GM23338 (cell line): ENCODE measurements at regions not wholly inside any gene's neighbourhood (a gene's known extent, or its start where the extent isn't known, plus 50 kb on each side); places are given as distances from the start of the nearest gene placed in this dataset.

Source experiments
- ATAC-seq: fragments of 200-7000 bp; cut with Tn5 transposase; 3 replicates; pipeline ENCODE4 v1.9.1; 2020
- DNase-seq: peaks from one replicate; pipeline ENCODE4 v3.0.0-alpha.2; 2015; ENCODE audit warnings: low spot score
- H2AFZ ChIP-seq: fragments of 200-600 bp; sonication (generic); 2 replicates; pipeline ENCODE4 v1.8.0; 2016; ENCODE audit warnings: antibody characterized with exemption, mild to moderate bottlenecking, moderate library complexity
- H3F3A ChIP-seq: fragments of 200-600 bp; sonication (generic); replicated peaks from 2 replicates; pipeline ENCODE4 v1.8.0; 2017; ENCODE audit warnings: antibody characterized with exemption, mixed run types, low read depth
- H3K27ac ChIP-seq: fragments of 200-600 bp; sonication (generic); 2 replicates; pipeline ENCODE4 v1.6.1; 2016; ENCODE audit warnings: low read depth
- H3K27me3 ChIP-seq: fragments of 200-600 bp; sonication (generic); 2 replicates; pipeline ENCODE4 v1.8.0; 2016; ENCODE audit warnings: mild to moderate bottlenecking, mixed run types, moderate library complexity; ENCODE audit not compliant: insufficient read depth
- H3K36me3 ChIP-seq: fragments of 200-600 bp; sonication (generic); 2 replicates; pipeline ENCODE4 v1.8.0; 2016; ENCODE audit warnings: mild to moderate bottlenecking; ENCODE audit not compliant: insufficient read depth
- H3K4me1 ChIP-seq: fragments of 200-600 bp; sonication (generic); 2 replicates; pipeline ENCODE4 v1.8.0; 2016; ENCODE audit warnings: mild to moderate bottlenecking, moderate library complexity; ENCODE audit not compliant: insufficient read depth
- H3K4me2 ChIP-seq: fragments of 200-600 bp; sonication (generic); 2 replicates; pipeline ENCODE4 v1.7.1; 2017; ENCODE audit warnings: mixed run types
- H3K4me3 ChIP-seq: fragments of 200-600 bp; sonication (generic); 2 replicates; pipeline ENCODE4 v1.6.1; 2016; ENCODE audit warnings: mixed run types
- H3K79me2 ChIP-seq: fragments of 200-600 bp; sonication (generic); replicated peaks from 2 replicates; pipeline ENCODE4 v1.8.0; 2017; ENCODE audit warnings: mild to moderate bottlenecking; ENCODE audit not compliant: insufficient read depth
- H3K9me2 ChIP-seq: fragments of 200-600 bp; sonication (generic); 2 replicates; pipeline ENCODE4 v1.8.0; 2017; ENCODE audit not compliant: insufficient read depth
- H4K20me1 ChIP-seq: fragments of 200-600 bp; sonication (generic); replicated peaks from 2 replicates; pipeline ENCODE4 v1.8.0; 2017; ENCODE audit warnings: mild to moderate bottlenecking; ENCODE audit not compliant: insufficient read depth
- H3K27ac Mint-ChIP-seq: 2 replicates; pipeline ENCODE4 v1.8.0; 2020; ENCODE audit warnings: inconsistent platforms, mild to moderate bottlenecking, moderate library complexity, mixed read lengths
- H3K27me3 Mint-ChIP-seq: 3 replicates; pipeline ENCODE4 v1.8.0; 2022; ENCODE audit warnings: low read depth, mild to moderate bottlenecking, moderate library complexity, mixed read lengths, inconsistent platforms; ENCODE audit not compliant: insufficient read depth, poor library complexity
- H3K36me3 Mint-ChIP-seq: 3 replicates; pipeline ENCODE4 v1.8.0; 2021; ENCODE audit warnings: low read depth, mild to moderate bottlenecking, inconsistent platforms, moderate library complexity, mixed read lengths
- H3K4me1 Mint-ChIP-seq: 3 replicates; pipeline ENCODE4 v1.8.0; 2020; ENCODE audit warnings: mild to moderate bottlenecking, inconsistent platforms, mixed read lengths
- H3K4me3 Mint-ChIP-seq: 3 replicates; pipeline ENCODE4 v1.8.0; 2021; ENCODE audit warnings: moderate library complexity, mild to moderate bottlenecking, inconsistent platforms, mixed read lengths
- H3K9me3 Mint-ChIP-seq: 3 replicates; pipeline ENCODE4 v1.8.0; 2020; ENCODE audit warnings: moderate library complexity, mild to moderate bottlenecking, inconsistent platforms, mixed read lengths
- ETS1 ChIP-seq: IDR thresholded peaks from 2 replicates; pipeline ENCODE4 v1.6.1; 2016; ENCODE audit warnings: antibody characterized with exemption
- EZH2 ChIP-seq: fragments of 200-600 bp; sonication (generic); IDR thresholded peaks from one replicate; pipeline ENCODE4 v1.8.0; 2017; ENCODE audit warnings: antibody characterized with exemption, mild to moderate bottlenecking, low read depth; ENCODE audit not compliant: unreplicated experiment
- EZH2phosphoT487 ChIP-seq: fragments of 200-600 bp; sonication (generic); IDR thresholded peaks from one replicate; pipeline ENCODE4 v1.8.1; 2018; ENCODE audit warnings: antibody characterized with exemption; ENCODE audit not compliant: unreplicated experiment
- NANOG ChIP-seq: IDR thresholded peaks from 2 replicates; pipeline ENCODE4 v1.6.1; 2016; ENCODE audit warnings: antibody characterized with exemption, borderline replicate concordance
- POLR2AphosphoS5 ChIP-seq: IDR thresholded peaks from 2 replicates; pipeline ENCODE4 v1.6.1; 2016; ENCODE audit warnings: antibody characterized with exemption, low read depth
- STAT1 ChIP-seq: IDR thresholded peaks from one replicate; pipeline ENCODE4 v1.6.1; 2016; ENCODE audit warnings: antibody characterized with exemption; ENCODE audit not compliant: unreplicated experiment
- TF ChIP-seq, protein P1 (sequence below), 2 experiments: fragments of 200-600 bp in 1 of 2; sonication (generic) in 1 of 2; conservative IDR thresholded peaks; 2 replicates each; pipeline versions ENCODE4 v1.5.1 to v1.6.1; 2016 to 2017; ENCODE audit warnings: antibody characterized with exemption in 2 of 2, low read depth in 2 of 2, mild to moderate bottlenecking in 2 of 2, moderate library complexity in 1 of 2
- TF ChIP-seq, protein P2 (sequence below): IDR thresholded peaks from one replicate; pipeline ENCODE4 v1.6.1; 2018; ENCODE audit warnings: antibody characterized with exemption; ENCODE audit not compliant: unreplicated experiment

GRCh38 chr1:232204269-232204668 lies 425.7 kb downstream of the SIPA1L2 start:
- H3K36me3 ChIP-seq: peaks cover 6% of the 10 kb centered on the region; the same call in 1 of the 2 replicates
- H3K27me3 ChIP-seq: no peaks in the 10 kb centered on the region
- no peaks in the 10 kb centered on the region for H4K20me1 ChIP-seq
- Mint-ChIP-seq H3K36me3 (peaks cover 45% of the 10 kb centered on the region), H3K9me3 (peaks cover 25% of the 10 kb centered on the region), H3K27me3 (peaks cover 4% of the 10 kb centered on the region), H3K4me3 (no peak overlapping the region), H3K27ac (no peak overlapping the region), H3K4me1 (peaks cover 10% of the 10 kb centered on the region; the same call in 2 of the 3 replicates)
- no peaks in the 10 kb centered on the region for H3F3A ChIP-seq
- ATAC-seq: no peak
- H3K4me1 ChIP-seq: peaks cover 12% of the 10 kb centered on the region
- H3K79me2 ChIP-seq: no peaks in the 10 kb centered on the region
- no peak overlapping the region for H2AFZ ChIP-seq
- DNase-seq: no peak
- no peak overlapping the region for H3K4me3 ChIP-seq
- no peak overlapping the region for H3K4me2 ChIP-seq
- TF ChIP-seq, protein P1, sequence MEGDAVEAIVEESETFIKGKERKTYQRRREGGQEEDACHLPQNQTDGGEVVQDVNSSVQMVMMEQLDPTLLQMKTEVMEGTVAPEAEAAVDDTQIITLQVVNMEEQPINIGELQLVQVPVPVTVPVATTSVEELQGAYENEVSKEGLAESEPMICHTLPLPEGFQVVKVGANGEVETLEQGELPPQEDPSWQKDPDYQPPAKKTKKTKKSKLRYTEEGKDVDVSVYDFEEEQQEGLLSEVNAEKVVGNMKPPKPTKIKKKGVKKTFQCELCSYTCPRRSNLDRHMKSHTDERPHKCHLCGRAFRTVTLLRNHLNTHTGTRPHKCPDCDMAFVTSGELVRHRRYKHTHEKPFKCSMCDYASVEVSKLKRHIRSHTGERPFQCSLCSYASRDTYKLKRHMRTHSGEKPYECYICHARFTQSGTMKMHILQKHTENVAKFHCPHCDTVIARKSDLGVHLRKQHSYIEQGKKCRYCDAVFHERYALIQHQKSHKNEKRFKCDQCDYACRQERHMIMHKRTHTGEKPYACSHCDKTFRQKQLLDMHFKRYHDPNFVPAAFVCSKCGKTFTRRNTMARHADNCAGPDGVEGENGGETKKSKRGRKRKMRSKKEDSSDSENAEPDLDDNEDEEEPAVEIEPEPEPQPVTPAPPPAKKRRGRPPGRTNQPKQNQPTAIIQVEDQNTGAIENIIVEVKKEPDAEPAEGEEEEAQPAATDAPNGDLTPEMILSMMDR (conservative IDR thresholded peaks at IDR 0.05; ENCODE audit: low read depth in 2 of 2): no peak
- TF ChIP-seq ETS1: no peak
- no peaks in the 10 kb centered on the region for H3K9me2 ChIP-seq
- H3K27ac ChIP-seq: no peak overlapping the region

DNA sequence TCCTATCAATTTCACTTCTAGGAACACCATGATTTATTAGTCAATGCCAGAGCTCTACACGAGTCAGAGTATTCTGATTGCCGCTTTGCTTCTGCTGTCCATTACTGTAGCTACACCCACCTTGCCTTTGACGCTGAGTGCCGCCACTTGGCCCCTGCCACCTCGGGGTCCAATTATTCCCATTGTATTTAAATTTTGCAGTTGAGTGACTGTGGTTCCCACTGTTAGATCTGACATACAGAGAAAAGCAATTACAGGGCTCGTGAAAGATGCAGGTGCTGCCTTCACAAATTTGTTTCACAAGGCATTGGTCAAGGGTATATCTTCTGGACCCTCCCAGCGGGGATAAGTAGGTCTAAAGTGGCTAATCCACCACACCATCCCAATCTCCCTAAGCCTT lies 428.9 kb downstream of the SIPA1L2 start:
- Histone ChIP-seq H3F3A (no peaks in the 10 kb centered on the region), H3K27me3 (no peaks in the 10 kb centered on the region), H3K4me2 (no peak overlapping the region), H3K36me3 (peaks cover 6% of the 10 kb centered on the region; the same call in 1 of the 2 replicates), H3K4me3 (no peak overlapping the region), H4K20me1 (no peaks in the 10 kb centered on the region; the same call in 1 of the 2 replicates), H3K9me2 (0 out of 2 replicates have a peak, but pooled peaks cover 7% of the 10 kb centered on the region), H2AFZ (no peak overlapping the region), H3K4me1 (no peaks in the 10 kb centered on the region), H3K27ac (no peak overlapping the region), H3K79me2 (no peaks in the 10 kb centered on the region)
- H3K4me1 Mint-ChIP-seq: no peaks in the 10 kb centered on the region
- peaks cover 25% of the 10 kb centered on the region for H3K9me3 Mint-ChIP-seq
- H3K4me3 Mint-ChIP-seq: no peak overlapping the region
- DNase-seq (no peak), ATAC-seq (no peak)
- no peak overlapping the region for H3K27ac Mint-ChIP-seq
- peaks cover 64% of the 10 kb centered on the region for H3K36me3 Mint-ChIP-seq
- H3K27me3 Mint-ChIP-seq: peaks cover 6% of the 10 kb centered on the region
- TF ChIP-seq, protein P2, sequence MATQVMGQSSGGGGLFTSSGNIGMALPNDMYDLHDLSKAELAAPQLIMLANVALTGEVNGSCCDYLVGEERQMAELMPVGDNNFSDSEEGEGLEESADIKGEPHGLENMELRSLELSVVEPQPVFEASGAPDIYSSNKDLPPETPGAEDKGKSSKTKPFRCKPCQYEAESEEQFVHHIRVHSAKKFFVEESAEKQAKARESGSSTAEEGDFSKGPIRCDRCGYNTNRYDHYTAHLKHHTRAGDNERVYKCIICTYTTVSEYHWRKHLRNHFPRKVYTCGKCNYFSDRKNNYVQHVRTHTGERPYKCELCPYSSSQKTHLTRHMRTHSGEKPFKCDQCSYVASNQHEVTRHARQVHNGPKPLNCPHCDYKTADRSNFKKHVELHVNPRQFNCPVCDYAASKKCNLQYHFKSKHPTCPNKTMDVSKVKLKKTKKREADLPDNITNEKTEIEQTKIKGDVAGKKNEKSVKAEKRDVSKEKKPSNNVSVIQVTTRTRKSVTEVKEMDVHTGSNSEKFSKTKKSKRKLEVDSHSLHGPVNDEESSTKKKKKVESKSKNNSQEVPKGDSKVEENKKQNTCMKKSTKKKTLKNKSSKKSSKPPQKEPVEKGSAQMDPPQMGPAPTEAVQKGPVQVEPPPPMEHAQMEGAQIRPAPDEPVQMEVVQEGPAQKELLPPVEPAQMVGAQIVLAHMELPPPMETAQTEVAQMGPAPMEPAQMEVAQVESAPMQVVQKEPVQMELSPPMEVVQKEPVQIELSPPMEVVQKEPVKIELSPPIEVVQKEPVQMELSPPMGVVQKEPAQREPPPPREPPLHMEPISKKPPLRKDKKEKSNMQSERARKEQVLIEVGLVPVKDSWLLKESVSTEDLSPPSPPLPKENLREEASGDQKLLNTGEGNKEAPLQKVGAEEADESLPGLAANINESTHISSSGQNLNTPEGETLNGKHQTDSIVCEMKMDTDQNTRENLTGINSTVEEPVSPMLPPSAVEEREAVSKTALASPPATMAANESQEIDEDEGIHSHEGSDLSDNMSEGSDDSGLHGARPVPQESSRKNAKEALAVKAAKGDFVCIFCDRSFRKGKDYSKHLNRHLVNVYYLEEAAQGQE: no peak
- TF ChIP-seq EZH2 (no peak), STAT1 (no peak), EZH2phosphoT487 (no peak), NANOG (no peak), POLR2AphosphoS5 (no peak)
- TF ChIP-seq, protein P1 (conservative IDR thresholded peaks at IDR 0.05; ENCODE audit: low read depth in 2 of 2): no peak
